Neural progenitor cell (in vitro differentiated cells): ENCODE measurements at regions not wholly inside any gene's neighbourhood (a gene's known extent, or its start where the extent isn't known, plus 50 kb on each side); places are given as distances from the start of the nearest gene placed in this dataset.

Experiments
- DNase-seq: peaks from one replicate; pipeline ENCODE4 v3.0.0-alpha.2; 2016; ENCODE audit warnings: low spot score
- H2AFZ ChIP-seq: fragments of 200-600 bp; sonication (generic); replicated peaks from 2 replicates; pipeline ENCODE4 v1.6.1; 2016; ENCODE audit warnings: antibody characterized with exemption
- H3F3A ChIP-seq: fragments of 200-600 bp; sonication (generic); 2 replicates; pipeline ENCODE4 v1.6.1; 2016; ENCODE audit warnings: antibody characterized with exemption, low read depth
- H3K27ac ChIP-seq: fragments of 200-600 bp; sonication (generic); 2 replicates; pipeline ENCODE4 v1.5.1; 2016; ENCODE audit warnings: mild to moderate bottlenecking
- H3K27me3 ChIP-seq: fragments of 200-600 bp; sonication (generic); 2 replicates; pipeline ENCODE4 v1.6.1; 2016; ENCODE audit warnings: mild to moderate bottlenecking, moderate library complexity
- H3K36me3 ChIP-seq: fragments of 200-600 bp; sonication (generic); 2 replicates; pipeline ENCODE4 v1.5.1; 2016
- H3K4me1 ChIP-seq: fragments of 200-600 bp; sonication (generic); 2 replicates; pipeline ENCODE4 v1.6.1; 2016; ENCODE audit warnings: mixed run types
- H3K4me2 ChIP-seq: fragments of 200-600 bp; sonication (generic); 2 replicates; pipeline ENCODE4 v1.6.1; 2016
- H3K4me3 ChIP-seq: fragments of 200-600 bp; sonication (generic); 2 replicates; pipeline ENCODE4 v1.5.1; 2016
- H3K79me2 ChIP-seq: fragments of 200-600 bp; sonication (generic); 2 replicates; pipeline ENCODE4 v1.6.1; 2016; ENCODE audit warnings: low read depth
- H3K9ac ChIP-seq: fragments of 200-600 bp; sonication (generic); 2 replicates; pipeline ENCODE4 v1.6.1; 2016
- H3K9me3 ChIP-seq: fragments of 200-600 bp; sonication (generic); 2 replicates; pipeline ENCODE4 v1.5.1; 2016; ENCODE audit warnings: low read depth
- H4K20me1 ChIP-seq: fragments of 200-600 bp; sonication (generic); 2 replicates; pipeline ENCODE4 v1.6.1; 2016; ENCODE audit warnings: low read depth
- H3K27ac Mint-ChIP-seq: 3 replicates; pipeline ENCODE4 v1.8.0; 2021; ENCODE audit warnings: mixed read lengths
- H3K27me3 Mint-ChIP-seq: 2 replicates; pipeline ENCODE4 v1.8.0; 2022; ENCODE audit warnings: low read depth, mild to moderate bottlenecking, inconsistent platforms, moderate library complexity, mixed read lengths; ENCODE audit not compliant: insufficient read depth
- H3K36me3 Mint-ChIP-seq: 3 replicates; pipeline ENCODE4 v1.8.0; 2021; ENCODE audit warnings: mixed read lengths
- H3K4me1 Mint-ChIP-seq: 3 replicates; pipeline ENCODE4 v1.8.0; 2021; ENCODE audit warnings: mixed read lengths
- H3K4me3 Mint-ChIP-seq: 3 replicates; pipeline ENCODE4 v1.8.0; 2021; ENCODE audit warnings: mild to moderate bottlenecking, moderate library complexity, mixed read lengths
- H3K9me3 Mint-ChIP-seq: 3 replicates; pipeline ENCODE4 v1.8.0; 2020; ENCODE audit warnings: mixed read lengths
- CTCF ChIP-seq: fragments of 200-600 bp; sonication (generic); IDR thresholded peaks from 2 replicates; pipeline ENCODE4 v1.5.1; 2017; ENCODE audit warnings: antibody characterized with exemption, mild to moderate bottlenecking
- EZH2 ChIP-seq: fragments of 200-600 bp; sonication (generic); IDR thresholded peaks from 2 replicates; pipeline ENCODE4 v1.6.1; 2017; ENCODE audit warnings: antibody characterized with exemption, mild to moderate bottlenecking, moderate library complexity
- EZH2phosphoT487 ChIP-seq: fragments of 200-600 bp; sonication (generic); IDR thresholded peaks from 2 replicates; pipeline ENCODE4 v1.6.1; 2017; ENCODE audit warnings: antibody characterized with exemption

GRCh38 chr16:51988977-51989376, 558.0 kb downstream of the TOX3 start:
- TF ChIP-seq CTCF (no peak), EZH2phosphoT487 (no peak), EZH2 (no peak)
- H3F3A ChIP-seq, result no peaks in the 10 kb centered on the region
- Mint-ChIP-seq H3K27ac (no peak overlapping the region), H3K9me3 (no peaks in the 10 kb centered on the region), H3K36me3 (no peaks in the 10 kb centered on the region), H3K4me1 (no peaks in the 10 kb centered on the region), H3K4me3 (no peak overlapping the region), H3K27me3 (peaks cover 8% of the 10 kb centered on the region)
- no peak overlapping the region for H3K4me3 ChIP-seq
- no peak overlapping the region for H2AFZ ChIP-seq
- no peaks in the 10 kb centered on the region for H3K79me2 ChIP-seq
- H3K27me3 ChIP-seq, result no peaks in the 10 kb centered on the region
- no peak overlapping the region for H3K9ac ChIP-seq
- no peak overlapping the region for H3K4me2 ChIP-seq
- H3K27ac ChIP-seq, result no peak overlapping the region
- no peaks in the 10 kb centered on the region for H4K20me1 ChIP-seq
- no peak for DNase-seq
- H3K9me3 ChIP-seq, result no peaks in the 10 kb centered on the region
- no peaks in the 10 kb centered on the region for H3K36me3 ChIP-seq
- H3K4me1 ChIP-seq, result no peaks in the 10 kb centered on the region

GRCh38 chr16:51987519-51987918, 559.4 kb downstream of the TOX3 start:
- Histone ChIP-seq H3K4me3 (no peak overlapping the region), H3K9me3 (no peaks in the 10 kb centered on the region), H3K9ac (no peak overlapping the region), H2AFZ (no peak overlapping the region), H3K4me2 (no peak overlapping the region), H3K79me2 (no peaks in the 10 kb centered on the region), H3K36me3 (no peaks in the 10 kb centered on the region), H3F3A (no peaks in the 10 kb centered on the region), H3K27ac (no peak overlapping the region), H3K27me3 (no peaks in the 10 kb centered on the region), H3K4me1 (no peaks in the 10 kb centered on the region), H4K20me1 (no peaks in the 10 kb centered on the region)
- Mint-ChIP-seq H3K4me1 (no peaks in the 10 kb centered on the region), H3K36me3 (no peaks in the 10 kb centered on the region), H3K27ac (no peak overlapping the region), H3K9me3 (no peaks in the 10 kb centered on the region), H3K27me3 (peaks cover 10% of the 10 kb centered on the region), H3K4me3 (no peak overlapping the region)
- DNase-seq, result no peak
- TF ChIP-seq EZH2phosphoT487 (no peak), CTCF (no peak), EZH2 (no peak)

GRCh38 chr16:51986717-51987116, 560.2 kb downstream of the TOX3 start:
- no peaks in the 10 kb centered on the region for H3F3A ChIP-seq
- Mint-ChIP-seq H3K9me3 (no peaks in the 10 kb centered on the region), H3K4me1 (no peaks in the 10 kb centered on the region), H3K27me3 (peaks cover 10% of the 10 kb centered on the region), H3K27ac (no peak overlapping the region), H3K36me3 (no peaks in the 10 kb centered on the region), H3K4me3 (no peak overlapping the region)
- DNase-seq, result no peak
- no peak overlapping the region for H3K9ac ChIP-seq
- no peak overlapping the region for H2AFZ ChIP-seq
- no peaks in the 10 kb centered on the region for H3K4me1 ChIP-seq
- no peak overlapping the region for H3K4me3 ChIP-seq
- no peak overlapping the region for H3K27ac ChIP-seq
- H3K27me3 ChIP-seq, result no peaks in the 10 kb centered on the region
- no peaks in the 10 kb centered on the region for H3K36me3 ChIP-seq
- no peak overlapping the region for H3K4me2 ChIP-seq
- H4K20me1 ChIP-seq, result no peaks in the 10 kb centered on the region
- no peaks in the 10 kb centered on the region for H3K9me3 ChIP-seq
- no peaks in the 10 kb centered on the region for H3K79me2 ChIP-seq
- TF ChIP-seq EZH2 (no peak), EZH2phosphoT487 (no peak), CTCF (no peak)

GRCh38 chr16:51986301-51986700, 560.6 kb downstream of the TOX3 start:
- no peak for DNase-seq
- Mint-ChIP-seq H3K27me3 (peaks cover 9% of the 10 kb centered on the region), H3K9me3 (no peaks in the 10 kb centered on the region), H3K36me3 (no peaks in the 10 kb centered on the region), H3K27ac (no peak overlapping the region), H3K4me3 (no peak overlapping the region), H3K4me1 (no peaks in the 10 kb centered on the region)
- no peaks in the 10 kb centered on the region for H3K9me3 ChIP-seq
- H4K20me1 ChIP-seq, result no peaks in the 10 kb centered on the region
- no peaks in the 10 kb centered on the region for H3K27me3 ChIP-seq
- H3K4me1 ChIP-seq, result no peaks in the 10 kb centered on the region
- H3K4me3 ChIP-seq, result no peak overlapping the region
- H3F3A ChIP-seq, result no peaks in the 10 kb centered on the region
- no peak overlapping the region for H3K27ac ChIP-seq
- no peak for TF ChIP-seq CTCF
- TF ChIP-seq EZH2, result no peak
- TF ChIP-seq EZH2phosphoT487, result no peak
- no peak overlapping the region for H2AFZ ChIP-seq
- no peaks in the 10 kb centered on the region for H3K79me2 ChIP-seq
- no peaks in the 10 kb centered on the region for H3K36me3 ChIP-seq
- H3K9ac ChIP-seq, result no peak overlapping the region
- no peak overlapping the region for H3K4me2 ChIP-seq
